ENCODE measurements at regions not wholly inside any gene's neighbourhood (a gene's known extent, or its start where the extent isn't known, plus 50 kb on each side); places are given as distances from the start of the nearest gene placed in this dataset.
"Not testable (repeated sequence)": the region's sequence is repeated elsewhere in the genome, so short reads cannot be mapped to it uniquely, and the experiment has no call there.

DNA sequence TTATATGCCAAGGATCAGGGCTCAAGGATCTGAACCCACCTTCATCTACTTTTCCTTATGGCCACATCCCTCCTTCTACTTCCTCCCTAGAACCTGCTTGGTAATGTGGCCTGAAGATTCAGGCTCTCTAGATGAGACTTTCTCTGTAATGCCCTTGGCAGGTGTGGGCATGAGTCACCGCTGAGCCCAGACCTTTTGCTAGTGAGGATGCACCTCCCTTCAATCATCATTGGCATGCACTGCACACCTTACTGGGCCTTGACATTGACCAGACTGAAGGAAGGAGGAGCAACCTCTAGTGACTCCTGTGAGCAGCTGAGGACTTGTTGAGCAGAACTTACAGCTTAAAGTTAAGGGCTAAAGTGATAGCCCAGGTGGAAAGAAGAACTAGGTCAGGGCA is 405.3 kb downstream of the MAFB start:
- Histone ChIP-seq H3K27ac (ENCODE audit: low read depth, low read length) (no peak overlapping the region), H3K27me3 (ENCODE audit: control insufficient read depth, insufficient read depth, low read length) (no peaks in the 10 kb centered on the region), H3K4me3 (ENCODE audit: low read length) (no peak overlapping the region), H3K9ac (ENCODE audit: low read length) (no peak overlapping the region), H3K4me1 (ENCODE audit: control insufficient read depth, insufficient read depth, low read length) (peaks cover 5% of the 10 kb centered on the region), H3K36me3 (ENCODE audit: control insufficient read depth, insufficient read depth, low read length) (no peaks in the 10 kb centered on the region)

DNA sequence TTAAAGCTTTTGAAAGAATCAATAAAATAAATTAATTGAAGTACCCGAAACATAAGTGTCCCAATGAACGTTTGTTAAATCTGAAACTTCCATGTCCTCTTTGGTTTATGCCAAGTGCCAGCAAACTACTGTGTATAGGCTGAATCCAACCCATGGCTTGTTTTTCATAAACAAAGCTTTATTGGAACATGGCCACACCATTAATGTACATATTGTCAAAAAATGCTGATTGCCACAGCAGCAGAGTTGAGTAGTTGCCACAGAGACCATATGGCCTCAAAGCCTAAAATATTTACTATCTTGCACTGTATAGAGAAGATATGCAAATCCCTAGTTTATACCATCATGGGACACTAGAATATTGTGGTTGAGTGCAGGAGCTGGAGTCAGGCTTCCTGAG is 406.1 kb downstream of the MAFB start:
- no peak overlapping the region for H3K9ac ChIP-seq (ENCODE audit: low read length)
- H3K4me1 ChIP-seq (ENCODE audit: control insufficient read depth, insufficient read depth, low read length), result peaks cover 5% of the 10 kb centered on the region
- H3K27me3 ChIP-seq (ENCODE audit: control insufficient read depth, insufficient read depth, low read length), result no peaks in the 10 kb centered on the region
- H3K4me3 ChIP-seq (ENCODE audit: low read length), result no peak overlapping the region
- H3K36me3 ChIP-seq (ENCODE audit: control insufficient read depth, insufficient read depth, low read length), result no peaks in the 10 kb centered on the region
- H3K27ac ChIP-seq (ENCODE audit: low read depth, low read length), result no peak overlapping the region

DNA sequence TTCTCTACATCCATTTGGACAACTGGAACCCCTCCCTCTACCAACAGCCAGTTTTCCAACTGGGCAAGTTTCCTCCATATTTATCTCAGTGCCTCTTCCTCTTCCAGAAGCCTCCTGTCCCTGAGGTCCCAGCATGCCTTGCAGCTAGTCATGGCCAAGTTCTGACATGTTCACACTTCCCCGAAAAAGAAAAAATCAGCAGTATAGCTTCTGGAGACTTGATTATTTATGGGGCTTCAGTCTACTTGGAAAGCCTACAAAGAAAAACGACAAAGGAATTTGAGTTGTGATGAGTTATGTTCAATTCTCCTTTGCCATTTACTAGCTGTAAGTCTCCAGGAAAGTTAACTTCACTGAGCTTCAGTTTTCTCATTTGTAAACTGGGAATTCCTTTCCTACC is 406.5 kb downstream of the MAFB start:
- H3K4me3 ChIP-seq (ENCODE audit: low read length), result no peak overlapping the region
- H3K9ac ChIP-seq (ENCODE audit: low read length), result no peak overlapping the region
- no peak overlapping the region for H3K27ac ChIP-seq (ENCODE audit: low read depth, low read length)
- no peaks in the 10 kb centered on the region for H3K27me3 ChIP-seq (ENCODE audit: control insufficient read depth, insufficient read depth, low read length)
- no peaks in the 10 kb centered on the region for H3K36me3 ChIP-seq (ENCODE audit: control insufficient read depth, insufficient read depth, low read length)
- peaks cover 5% of the 10 kb centered on the region for H3K4me1 ChIP-seq (ENCODE audit: control insufficient read depth, insufficient read depth, low read length)

DNA sequence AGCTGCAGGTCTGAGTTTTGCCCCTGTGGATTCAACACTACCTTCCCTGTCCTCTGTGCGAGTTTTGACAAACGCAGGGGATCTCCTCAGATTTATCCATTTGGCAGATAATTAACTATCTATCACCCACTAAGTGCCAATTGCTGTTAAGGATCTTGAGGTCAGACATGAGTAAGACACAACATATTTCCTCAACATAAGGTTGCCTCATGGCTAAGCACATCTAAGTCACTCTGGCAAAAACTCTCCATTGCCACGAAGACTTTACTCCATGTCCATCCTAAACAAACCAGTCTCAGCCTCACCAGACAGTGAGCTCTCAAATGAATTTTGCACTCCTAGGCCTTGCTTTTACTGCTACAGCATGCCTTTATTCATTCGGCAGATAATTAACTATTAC is 408.4 kb downstream of the MAFB start:
- no peak overlapping the region for H3K27ac ChIP-seq (ENCODE audit: low read depth, low read length)
- H3K4me3 ChIP-seq (ENCODE audit: low read length), result no peak overlapping the region
- no peak overlapping the region for H3K9ac ChIP-seq (ENCODE audit: low read length)
- no peaks in the 10 kb centered on the region for H3K27me3 ChIP-seq (ENCODE audit: control insufficient read depth, insufficient read depth, low read length)
- H3K4me1 ChIP-seq (ENCODE audit: control insufficient read depth, insufficient read depth, low read length), result no peaks in the 10 kb centered on the region
- no peaks in the 10 kb centered on the region for H3K36me3 ChIP-seq (ENCODE audit: control insufficient read depth, insufficient read depth, low read length)

DNA sequence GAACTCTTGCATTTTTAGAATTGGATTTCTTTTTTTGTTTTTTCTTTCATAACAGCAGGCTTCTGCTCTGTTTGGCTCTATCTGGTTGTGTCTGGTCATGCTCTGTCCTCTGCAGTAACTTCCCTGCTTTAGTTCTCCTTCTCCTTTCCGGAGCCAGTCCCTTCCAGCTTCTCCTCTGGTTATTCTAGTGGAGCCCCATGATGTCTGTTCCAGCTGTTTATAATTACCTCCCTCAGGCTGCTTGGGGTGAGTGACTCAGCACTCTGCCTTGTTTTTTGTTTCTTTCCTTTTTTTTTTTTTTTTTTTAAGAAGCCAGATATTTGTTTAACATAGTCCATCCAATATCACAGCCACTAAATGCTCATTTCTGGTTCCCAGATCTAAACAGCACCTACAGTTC is 409.6 kb downstream of the MAFB start:
- no peaks in the 10 kb centered on the region for H3K4me1 ChIP-seq (ENCODE audit: control insufficient read depth, insufficient read depth, low read length)
- H3K9ac ChIP-seq (ENCODE audit: low read length), result no peak overlapping the region
- no peaks in the 10 kb centered on the region for H3K27me3 ChIP-seq (ENCODE audit: control insufficient read depth, insufficient read depth, low read length)
- H3K36me3 ChIP-seq (ENCODE audit: control insufficient read depth, insufficient read depth, low read length), result no peaks in the 10 kb centered on the region
- no peak overlapping the region for H3K4me3 ChIP-seq (ENCODE audit: low read length)
- no peak overlapping the region for H3K27ac ChIP-seq (ENCODE audit: low read depth, low read length)

DNA sequence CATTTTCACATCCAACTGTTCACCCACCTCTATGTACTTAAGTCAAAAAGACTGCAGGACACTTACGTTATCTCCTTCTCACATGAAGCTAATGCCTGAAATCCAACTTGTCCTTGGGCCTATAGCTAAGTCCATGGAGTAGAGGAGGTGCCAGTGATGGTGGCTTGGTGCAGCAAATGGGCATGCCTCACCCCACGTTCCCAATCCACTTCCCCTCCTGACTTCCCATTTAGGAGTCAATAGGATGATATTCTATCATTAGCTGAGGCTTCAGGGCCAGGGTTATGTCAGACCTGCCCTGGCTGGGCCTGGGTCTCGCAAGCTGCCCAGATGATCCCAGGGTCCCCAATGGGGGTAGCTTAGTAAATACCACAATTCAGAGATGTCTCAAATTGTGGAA is 410.4 kb downstream of the MAFB start:
- no peaks in the 10 kb centered on the region for H3K36me3 ChIP-seq (ENCODE audit: control insufficient read depth, insufficient read depth, low read length)
- H3K27ac ChIP-seq (ENCODE audit: low read depth, low read length), result no peak overlapping the region
- H3K27me3 ChIP-seq (ENCODE audit: control insufficient read depth, insufficient read depth, low read length), result no peaks in the 10 kb centered on the region
- H3K4me3 ChIP-seq (ENCODE audit: low read length), result no peak overlapping the region
- H3K9ac ChIP-seq (ENCODE audit: low read length), result no peak overlapping the region
- H3K4me1 ChIP-seq (ENCODE audit: control insufficient read depth, insufficient read depth, low read length), result no peaks in the 10 kb centered on the region

DNA sequence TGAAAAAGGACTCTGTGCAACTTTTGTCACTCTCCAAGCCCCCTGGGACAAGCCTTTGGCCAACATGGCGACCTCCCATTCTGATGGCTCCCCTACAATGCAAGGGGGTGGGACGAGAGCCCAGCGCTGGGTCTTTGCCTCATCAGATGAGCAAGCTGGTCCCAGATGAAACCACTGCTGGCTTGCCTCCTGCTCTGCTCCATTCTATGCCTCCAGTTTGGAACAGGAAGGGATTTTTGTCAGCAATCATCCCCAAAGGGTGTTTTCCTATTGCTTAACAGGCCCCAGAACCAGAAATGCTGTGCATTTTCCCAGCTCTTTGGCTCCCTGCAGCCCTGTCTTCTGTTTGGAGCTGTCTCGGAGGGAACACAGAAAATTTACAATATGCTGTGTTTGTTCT is 412.7 kb downstream of the MAFB start:
- Histone ChIP-seq H3K4me3 (ENCODE audit: low read length) (no peak overlapping the region), H3K36me3 (ENCODE audit: control insufficient read depth, insufficient read depth, low read length) (no peaks in the 10 kb centered on the region), H3K4me1 (ENCODE audit: control insufficient read depth, insufficient read depth, low read length) (no peaks in the 10 kb centered on the region), H3K9ac (ENCODE audit: low read length) (no peak overlapping the region), H3K27me3 (ENCODE audit: control insufficient read depth, insufficient read depth, low read length) (no peaks in the 10 kb centered on the region), H3K27ac (ENCODE audit: low read depth, low read length) (no peak overlapping the region)

DNA sequence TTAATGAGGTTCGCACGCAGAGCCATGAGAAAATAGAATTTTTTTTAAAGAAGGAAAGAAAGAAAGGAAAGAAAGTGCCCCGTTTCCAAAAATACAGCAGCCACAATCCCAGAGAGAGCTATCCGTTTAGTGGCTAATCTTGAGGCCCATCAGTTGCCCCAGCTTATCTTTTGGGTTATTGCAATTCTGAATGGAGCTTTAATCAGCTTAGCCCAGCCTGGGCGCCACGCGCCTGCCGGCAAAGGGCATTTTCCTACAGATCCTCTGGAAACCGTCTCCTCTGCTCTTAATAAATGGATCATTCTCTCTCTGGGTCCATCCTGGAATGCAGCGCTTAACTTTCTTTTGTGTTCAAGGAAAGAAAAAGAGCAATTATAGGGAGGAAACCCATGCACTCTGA is 413.3 kb downstream of the MAFB start:
- Histone ChIP-seq H3K27ac (ENCODE audit: low read depth, low read length) (no peak overlapping the region), H3K4me3 (ENCODE audit: low read length) (no peak overlapping the region), H3K27me3 (ENCODE audit: control insufficient read depth, insufficient read depth, low read length) (no peaks in the 10 kb centered on the region), H3K9ac (ENCODE audit: low read length) (no peak overlapping the region), H3K36me3 (ENCODE audit: control insufficient read depth, insufficient read depth, low read length) (no peaks in the 10 kb centered on the region), H3K4me1 (ENCODE audit: control insufficient read depth, insufficient read depth, low read length) (no peaks in the 10 kb centered on the region)

DNA sequence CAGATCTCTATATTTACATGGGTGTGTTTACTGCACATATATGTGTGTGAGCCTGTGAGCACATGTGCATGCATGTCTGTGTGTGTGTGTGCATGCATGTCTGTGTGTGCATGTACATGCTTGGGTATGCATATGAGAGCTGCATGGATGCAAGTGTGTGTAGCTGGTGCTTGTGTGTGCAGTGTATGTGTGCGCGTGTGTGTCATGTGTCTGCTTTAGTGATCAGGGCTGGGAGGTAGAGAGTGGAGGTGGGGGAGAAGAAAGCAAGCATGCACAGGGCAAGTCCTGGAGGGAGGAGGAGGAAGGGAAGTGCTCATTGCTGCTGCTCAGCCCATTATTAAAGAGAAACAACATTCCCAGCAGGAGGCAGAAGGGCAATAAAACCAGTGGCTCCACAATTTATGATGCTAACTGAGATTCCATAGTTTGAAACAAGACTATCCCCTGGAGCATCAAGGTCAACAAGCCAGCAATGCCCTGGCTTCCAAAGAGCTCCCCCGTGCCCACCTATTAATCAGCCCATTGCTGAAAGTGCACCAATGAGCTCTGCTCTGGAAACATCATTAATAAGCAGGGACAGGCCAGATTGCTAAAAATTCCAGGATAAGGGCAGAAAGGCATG is 414.0 kb downstream of the MAFB start:
- Histone ChIP-seq H3K27me3 (ENCODE audit: control insufficient read depth, insufficient read depth, low read length) (no peaks in the 10 kb centered on the region), H3K9ac (ENCODE audit: low read length) (no peak overlapping the region), H3K27ac (ENCODE audit: low read depth, low read length) (no peak overlapping the region), H3K36me3 (ENCODE audit: control insufficient read depth, insufficient read depth, low read length) (no peaks in the 10 kb centered on the region), H3K4me1 (ENCODE audit: control insufficient read depth, insufficient read depth, low read length) (no peaks in the 10 kb centered on the region), H3K4me3 (ENCODE audit: low read length) (no peak overlapping the region)

DNA sequence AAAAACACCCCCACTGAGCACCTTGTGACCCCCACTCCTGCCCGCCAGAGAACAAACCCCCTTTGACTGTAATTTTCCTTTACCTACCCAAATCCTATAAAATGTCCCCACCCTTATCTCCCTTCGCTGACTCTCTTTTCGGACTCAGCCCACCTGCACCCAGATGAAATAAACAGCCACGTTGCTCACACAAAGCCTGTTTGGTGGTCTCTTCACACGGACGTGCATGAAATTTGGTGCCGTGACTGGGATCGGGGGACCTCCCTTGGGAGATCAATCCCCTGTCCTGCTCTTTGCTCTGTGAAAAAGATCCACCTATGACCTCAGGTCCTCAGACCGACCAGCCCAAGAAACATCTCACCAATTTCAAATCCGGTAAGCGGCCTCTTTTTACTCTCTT is 419.8 kb downstream of the MAFB start:
- H3K9ac ChIP-seq (ENCODE audit: low read length); H3K36me3 ChIP-seq (ENCODE audit: control insufficient read depth, insufficient read depth, low read length); H3K27ac ChIP-seq (ENCODE audit: low read depth, low read length); H3K4me3 ChIP-seq (ENCODE audit: low read length); H3K27me3 ChIP-seq (ENCODE audit: control insufficient read depth, insufficient read depth, low read length); H3K4me1 ChIP-seq (ENCODE audit: control insufficient read depth, insufficient read depth, low read length): not testable (repeated sequence)

DNA sequence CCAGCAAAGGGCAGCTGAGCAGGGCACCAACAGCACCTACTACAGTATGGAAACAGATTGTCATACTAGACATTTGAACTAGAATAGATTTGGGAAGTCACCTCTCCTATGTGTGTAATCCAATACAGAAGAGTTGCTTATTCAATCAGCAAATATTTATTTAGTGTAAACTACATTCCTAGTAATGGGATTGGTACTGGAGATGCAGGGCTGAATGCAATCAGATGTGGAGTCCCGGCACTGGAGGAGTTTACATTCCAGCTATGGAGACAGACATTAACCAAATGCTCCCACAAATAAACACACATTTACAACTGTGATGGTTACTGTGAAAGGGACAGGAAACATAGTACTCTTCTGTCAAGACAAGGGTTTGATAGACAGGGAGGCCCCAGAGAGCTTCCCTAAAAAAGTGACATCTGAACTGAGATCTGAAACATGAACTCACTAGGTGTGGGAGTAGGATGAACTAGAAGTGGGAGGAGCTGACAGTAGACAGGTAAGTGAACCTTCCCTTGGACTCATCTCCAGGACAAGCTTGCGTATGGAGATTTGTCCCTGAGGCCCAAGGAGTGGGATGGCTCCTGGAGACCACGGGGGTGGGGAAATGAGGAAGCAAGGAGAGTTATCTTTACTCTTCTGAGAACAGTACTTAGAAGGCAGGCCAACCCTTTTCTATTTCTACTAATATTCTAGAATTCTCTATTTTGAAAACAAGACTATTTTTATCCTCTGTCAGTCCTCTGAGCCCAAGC is 420.5 kb downstream of the MAFB start:
- Histone ChIP-seq H3K27ac (ENCODE audit: low read depth, low read length) (no peak overlapping the region), H3K27me3 (ENCODE audit: control insufficient read depth, insufficient read depth, low read length) (no peaks in the 10 kb centered on the region), H3K4me3 (ENCODE audit: low read length) (no peak overlapping the region), H3K36me3 (ENCODE audit: control insufficient read depth, insufficient read depth, low read length) (no peaks in the 10 kb centered on the region), H3K9ac (ENCODE audit: low read length) (no peak overlapping the region), H3K4me1 (ENCODE audit: control insufficient read depth, insufficient read depth, low read length) (no peaks in the 10 kb centered on the region)

DNA sequence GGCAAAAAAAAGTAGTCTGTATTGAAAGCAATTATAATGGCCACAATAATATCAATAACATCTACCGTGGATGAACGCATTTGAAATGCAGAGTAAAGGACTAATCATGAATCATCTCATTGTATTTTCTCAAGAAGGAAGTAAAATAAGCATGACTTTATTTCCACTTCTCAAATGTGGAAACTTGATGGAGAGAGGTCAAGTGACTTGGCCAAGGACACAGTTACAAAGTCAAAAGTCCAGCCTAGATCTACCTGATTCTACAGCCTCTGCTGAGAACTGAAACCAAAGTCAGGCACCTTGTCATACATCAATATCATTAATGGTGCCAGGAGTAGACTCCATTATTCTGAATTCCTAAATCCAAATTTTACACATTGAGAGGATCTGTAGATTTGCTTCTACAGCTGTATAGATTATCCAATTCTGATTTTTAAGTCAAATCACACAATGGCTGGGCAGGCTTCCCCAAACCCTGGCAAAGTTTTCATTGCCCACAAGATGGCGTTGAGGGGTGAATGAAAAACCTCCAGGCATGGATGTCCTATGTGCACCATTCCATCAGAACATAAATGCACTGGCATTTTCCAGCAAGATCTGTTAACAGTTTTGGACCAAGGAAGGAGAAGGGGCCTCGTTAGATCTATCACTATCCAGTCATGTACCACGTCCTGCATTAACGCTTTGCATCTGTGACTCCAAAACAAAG is 423.1 kb downstream of the MAFB start:
- Histone ChIP-seq H3K4me3 (ENCODE audit: low read length) (no peak overlapping the region), H3K36me3 (ENCODE audit: control insufficient read depth, insufficient read depth, low read length) (no peaks in the 10 kb centered on the region), H3K27ac (ENCODE audit: low read depth, low read length) (no peak overlapping the region), H3K9ac (ENCODE audit: low read length) (no peak overlapping the region), H3K27me3 (ENCODE audit: control insufficient read depth, insufficient read depth, low read length) (no peaks in the 10 kb centered on the region), H3K4me1 (ENCODE audit: control insufficient read depth, insufficient read depth, low read length) (no peaks in the 10 kb centered on the region)

DNA sequence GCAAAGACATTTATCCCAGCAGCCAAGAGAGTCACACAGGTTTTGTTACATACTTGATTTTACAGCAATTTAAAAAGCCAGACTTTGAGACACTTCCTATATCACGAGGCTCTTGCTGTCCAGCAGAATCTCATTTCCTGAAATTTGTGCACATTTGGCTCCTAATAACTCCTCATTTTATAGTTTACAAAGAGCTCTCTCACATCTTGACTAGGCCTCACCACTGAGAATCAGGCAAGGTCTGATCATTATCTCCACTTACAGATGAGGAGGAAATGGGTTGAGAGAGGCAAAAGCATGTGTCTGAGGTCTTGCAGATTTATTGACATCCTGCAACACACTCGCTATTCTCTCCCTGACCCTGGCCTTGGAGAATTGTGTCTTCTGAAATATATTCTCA is 426.8 kb downstream of the MAFB start:
- no peak overlapping the region for H3K27ac ChIP-seq (ENCODE audit: low read depth, low read length)
- no peak overlapping the region for H3K4me3 ChIP-seq (ENCODE audit: low read length)
- H3K9ac ChIP-seq (ENCODE audit: low read length), result no peak overlapping the region
- H3K4me1 ChIP-seq (ENCODE audit: control insufficient read depth, insufficient read depth, low read length), result no peaks in the 10 kb centered on the region
- no peaks in the 10 kb centered on the region for H3K36me3 ChIP-seq (ENCODE audit: control insufficient read depth, insufficient read depth, low read length)
- H3K27me3 ChIP-seq (ENCODE audit: control insufficient read depth, insufficient read depth, low read length), result no peaks in the 10 kb centered on the region

Data from rectal smooth muscle tissue (tissue), 1 donor.